Neural cell (in vitro differentiated cells): ENCODE measurements at regions not wholly inside any gene's neighbourhood (a gene's known extent, or its start where the extent isn't known, plus 50 kb on each side); places are given as distances from the start of the nearest gene placed in this dataset.

ENCODE experiments used
- H2AFZ ChIP-seq: fragments of 200-600, 300-800 bp; sonication (generic), shearing (Covaris generic); 2 replicates; pipeline ENCODE4 v1.6.0; 2014; ENCODE audit warnings: low read depth, mild to moderate bottlenecking, antibody characterized with exemption, low read length, moderate library complexity
- H3F3A ChIP-seq: fragments of 200-600 bp; shearing (Covaris generic); 2 replicates; pipeline ENCODE4 v1.6.1; 2016; ENCODE audit warnings: mild to moderate bottlenecking, moderate library complexity, mixed read lengths, antibody characterized with exemption, low read length; ENCODE audit not compliant: insufficient read depth, poor library complexity, severe bottlenecking
- H3K27ac ChIP-seq: fragments of 200-600, 300-800 bp; sonication (generic), shearing (Covaris generic); 2 replicates; pipeline ENCODE4 v1.5.1; 2014; ENCODE audit warnings: mild to moderate bottlenecking, low read length, moderate library complexity
- H3K27me3 ChIP-seq: fragments of 300-800, 200-600 bp; sonication (generic), shearing (Covaris generic); 2 replicates; pipeline ENCODE4 v1.6.0; 2014; ENCODE audit warnings: mild to moderate bottlenecking, low read depth, low read length, moderate library complexity; ENCODE audit not compliant: insufficient read depth
- H3K36me3 ChIP-seq: fragments of 300-800, 200-600 bp; sonication (generic), shearing (Covaris generic); 2 replicates; pipeline ENCODE4 v1.5.1; 2014; ENCODE audit warnings: mild to moderate bottlenecking, antibody characterized with exemption, low read length, moderate library complexity; ENCODE audit not compliant: insufficient read depth
- H3K4me2 ChIP-seq: fragments of 300-800, 200-600 bp; sonication (generic), shearing (Covaris generic); 2 replicates; pipeline ENCODE4 v1.6.0; 2014; ENCODE audit warnings: mild to moderate bottlenecking, low read length
- H3K4me3 ChIP-seq: fragments of 300-800, 200-600 bp; sonication (generic), shearing (Covaris generic); 2 replicates; pipeline ENCODE4 v1.5.1; 2014; ENCODE audit warnings: mild to moderate bottlenecking, low read length, moderate library complexity
- H3K79me2 ChIP-seq: fragments of 200-600 bp; shearing (Covaris generic); replicated peaks from 2 replicates; pipeline ENCODE4 v1.6.0; 2014; ENCODE audit warnings: mild to moderate bottlenecking, low read length, moderate library complexity; ENCODE audit not compliant: insufficient read depth
- H3K9ac ChIP-seq: fragments of 300-800, 200-600 bp; sonication (generic), shearing (Covaris generic); 2 replicates; pipeline ENCODE4 v1.6.1; 2016; ENCODE audit warnings: mild to moderate bottlenecking, low read length, mixed read lengths
- H3K9me2 ChIP-seq: fragments of 200-600 bp; shearing (Covaris generic); 2 replicates; pipeline ENCODE4 v1.6.1; 2016; ENCODE audit warnings: mild to moderate bottlenecking, low read length, mixed read lengths; ENCODE audit not compliant: insufficient read depth
- H3K9me3 ChIP-seq: fragments of 200-600, 300-800 bp; sonication (generic), shearing (Covaris generic); 2 replicates; pipeline ENCODE4 v1.6.1; 2016; ENCODE audit warnings: mild to moderate bottlenecking, mixed run types, low read length, moderate library complexity, mixed read lengths
- H4K20me1 ChIP-seq: fragments of 200-600 bp; shearing (Covaris generic); 2 replicates; pipeline ENCODE4 v1.6.1; 2016; ENCODE audit warnings: mild to moderate bottlenecking, mixed run types; ENCODE audit not compliant: insufficient read depth
- CTCF ChIP-seq: fragments of 450-650 bp; IDR thresholded peaks from 2 replicates; pipeline ENCODE4 v1.5.1; 2014; ENCODE audit warnings: antibody characterized with exemption, mild to moderate bottlenecking, moderate library complexity; ENCODE audit not compliant: poor library complexity, severe bottlenecking
- EP300 ChIP-seq: fragments of 450-650 bp; conservative IDR thresholded peaks from 2 replicates; pipeline ENCODE4 v1.6.1; 2014; ENCODE audit warnings: antibody characterized with exemption, mild to moderate bottlenecking, moderate library complexity; ENCODE audit not compliant: poor library complexity, severe bottlenecking
- EZH2 ChIP-seq: fragments of 200-600, 300-800 bp; shearing (Covaris generic), sonication (generic); IDR thresholded peaks from 2 replicates; pipeline ENCODE4 v1.6.1; 2014; ENCODE audit warnings: antibody characterized with exemption, low read length, borderline replicate concordance, mild to moderate bottlenecking; ENCODE audit not compliant: insufficient read depth, poor library complexity, severe bottlenecking
- MXI1 ChIP-seq: fragments of 450-650 bp; conservative IDR thresholded peaks from 2 replicates; pipeline ENCODE4 v1.6.1; 2014; ENCODE audit warnings: antibody characterized with exemption, mild to moderate bottlenecking; ENCODE audit not compliant: poor library complexity, severe bottlenecking
- POLR2AphosphoS5 ChIP-seq: IDR thresholded peaks from 2 replicates; pipeline ENCODE4 v1.6.1; 2012
- RAD21 ChIP-seq: fragments of 450-650 bp; conservative IDR thresholded peaks from 2 replicates; pipeline ENCODE4 v1.6.1; 2014; ENCODE audit warnings: antibody characterized with exemption, mild to moderate bottlenecking, moderate library complexity
- REST ChIP-seq: IDR thresholded peaks from 2 replicates; pipeline ENCODE4 v1.6.1; 2012; ENCODE audit warnings: borderline replicate concordance
- SMC3 ChIP-seq: fragments of 450-650 bp; conservative IDR thresholded peaks from 2 replicates; pipeline ENCODE4 v1.6.1; 2014; ENCODE audit warnings: antibody characterized with exemption, mild to moderate bottlenecking, moderate library complexity; ENCODE audit not compliant: poor library complexity
- TAF1 ChIP-seq: IDR thresholded peaks from 2 replicates; pipeline ENCODE4 v1.6.1; 2012; ENCODE audit warnings: low read depth

- no peak for TF ChIP-seq CTCF
- TF ChIP-seq TAF1: no peak
- TF ChIP-seq RAD21: no peak
- no peak for TF ChIP-seq POLR2AphosphoS5
- TF ChIP-seq EZH2: no peak
- no peak for TF ChIP-seq MXI1
- TF ChIP-seq EP300: no peak
- no peak for TF ChIP-seq REST
- no peak for TF ChIP-seq SMC3
- Histone ChIP-seq H3K9me2 (no peaks in the 10 kb centered on the region), H3K9ac (no peak overlapping the region), H3K4me2 (no peak overlapping the region), H4K20me1 (no peaks in the 10 kb centered on the region), H3F3A (no peaks in the 10 kb centered on the region), H3K9me3 (no peaks in the 10 kb centered on the region), H3K36me3 (no peaks in the 10 kb centered on the region), H3K79me2 (peaks cover 79% of the 10 kb centered on the region), H2AFZ (no peak overlapping the region), H3K27me3 (no peaks in the 10 kb centered on the region), H3K4me3 (no peak overlapping the region), H3K27ac (no peak overlapping the region)
These were observed 114.2 kb downstream of the SOX4 start for GRCh38 chr6:21707524-21708319.

GRCh38 chr6:21708320-21708580 lies 114.7 kb downstream of the SOX4 start:
- Histone ChIP-seq H3K27ac (no peak overlapping the region), H3K4me3 (no peak overlapping the region), H3K79me2 (peaks cover 82% of the 10 kb centered on the region), H2AFZ (no peak overlapping the region), H3K9me3 (no peaks in the 10 kb centered on the region), H3F3A (no peaks in the 10 kb centered on the region), H3K27me3 (no peaks in the 10 kb centered on the region), H3K4me2 (no peak overlapping the region), H3K36me3 (no peaks in the 10 kb centered on the region), H3K9me2 (no peaks in the 10 kb centered on the region), H4K20me1 (no peaks in the 10 kb centered on the region), H3K9ac (no peak overlapping the region)
- TF ChIP-seq CTCF: no peak
- no peak for TF ChIP-seq REST
- no peak for TF ChIP-seq RAD21
- no peak for TF ChIP-seq TAF1
- no peak for TF ChIP-seq EZH2
- TF ChIP-seq SMC3: no peak
- no peak for TF ChIP-seq MXI1
- no peak for TF ChIP-seq POLR2AphosphoS5
- TF ChIP-seq EP300: no peak
